GM12892 (cell line): ENCODE measurements at regions not wholly inside any gene's neighbourhood (a gene's known extent, or its start where the extent isn't known, plus 50 kb on each side); places are given as distances from the start of the nearest gene placed in this dataset.

Source experiments
- POLR2A ChIP-seq: IDR thresholded peaks from 2 replicates; pipeline ENCODE4 v1.6.1; 2011; ENCODE audit warnings: low read depth, low read length, control low read depth
- POLR2AphosphoS5 ChIP-seq: IDR thresholded peaks from 2 replicates; pipeline ENCODE4 v1.6.1; 2011; ENCODE audit warnings: low read depth, low read length, control low read depth
- TAF1 ChIP-seq: IDR thresholded peaks from 2 replicates; pipeline ENCODE4 v1.6.1; 2011; ENCODE audit warnings: low read depth, mild to moderate bottlenecking, control low read depth, low read length, borderline replicate concordance

DNA sequence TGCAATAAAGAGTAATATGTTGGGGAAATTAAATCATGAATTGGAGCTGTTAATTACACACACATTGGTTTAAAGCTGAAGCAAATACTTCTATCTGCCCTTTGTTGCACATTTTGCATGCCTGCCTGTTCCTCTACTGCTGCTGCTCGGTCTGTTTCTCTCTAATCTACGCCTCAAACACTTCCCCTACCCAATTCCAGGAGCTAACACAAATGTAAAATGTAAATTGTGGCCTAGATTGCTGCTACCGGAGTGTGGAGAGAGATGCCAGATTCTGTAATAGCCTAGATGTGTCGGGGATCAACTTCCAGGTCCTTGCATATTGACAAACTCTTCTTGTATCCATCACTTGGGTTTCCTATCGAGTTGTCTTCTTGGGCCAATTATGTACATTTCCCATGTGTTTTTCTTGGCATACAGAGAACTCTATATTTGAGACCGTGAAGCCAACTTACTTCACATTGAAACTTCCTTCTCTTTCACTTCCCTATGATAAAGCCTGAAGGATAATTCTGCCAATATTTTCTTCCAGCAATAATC, 450.4 kb upstream of the NR2F2 start:
- TF ChIP-seq POLR2A: no peak
- TF ChIP-seq TAF1: no peak
- no peak for TF ChIP-seq POLR2AphosphoS5
